NCI-H1436 (cell line): ENCODE measurements at regions not wholly inside any gene's neighbourhood (a gene's known extent, or its start where the extent isn't known, plus 50 kb on each side); places are given as distances from the start of the nearest gene placed in this dataset.
A peak's percentile ranks its signal among the peaks of the same experiment; 100 is the strongest.

Experiments used
- DNase-seq: peaks from one replicate; lab custom pipeline; 2025; lab: John Stamatoyannopoulos, UW

DNA sequence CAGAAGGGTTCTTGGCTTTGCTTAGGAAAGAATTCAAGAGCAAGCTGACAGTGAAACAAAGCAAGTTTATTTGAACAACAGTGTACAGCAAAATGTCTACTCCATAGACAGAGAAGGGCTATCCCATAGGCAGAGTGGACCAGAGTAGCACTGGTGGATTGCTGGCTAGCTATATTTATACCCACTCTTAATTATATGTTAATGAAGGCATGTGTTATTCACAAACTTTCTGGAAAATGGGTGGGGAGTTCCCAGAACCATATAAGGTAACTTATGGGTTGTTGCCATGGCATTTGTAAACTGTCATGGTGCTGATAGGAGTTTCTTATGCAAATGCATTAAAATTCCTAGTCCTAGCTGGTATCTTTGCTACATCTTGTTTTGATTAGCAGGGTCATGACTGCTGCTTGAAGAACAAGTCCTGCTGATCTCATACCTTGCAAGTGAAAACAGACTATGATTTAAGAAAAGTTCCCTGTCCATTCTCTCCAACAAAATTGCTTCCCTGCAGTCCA, 330.5 kb downstream of the BUD13 start:
- no peak for DNase-seq

DNA sequence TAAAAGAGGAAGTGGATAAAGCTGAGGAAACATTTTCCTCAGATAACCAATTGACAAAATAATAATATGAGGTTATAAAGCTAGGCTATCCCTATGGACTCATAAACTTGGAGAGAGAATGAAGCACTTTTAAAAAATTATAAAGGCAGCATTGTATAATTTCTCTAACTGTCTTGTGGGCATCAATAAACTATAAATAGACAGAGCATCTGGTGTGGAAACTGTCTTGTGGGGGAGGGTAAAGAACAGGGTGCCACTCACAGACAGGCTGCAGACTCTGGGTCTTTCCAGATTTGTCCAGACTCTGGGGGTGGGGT, 333.5 kb downstream of the BUD13 start:
- DNase-seq = no peak

DNA sequence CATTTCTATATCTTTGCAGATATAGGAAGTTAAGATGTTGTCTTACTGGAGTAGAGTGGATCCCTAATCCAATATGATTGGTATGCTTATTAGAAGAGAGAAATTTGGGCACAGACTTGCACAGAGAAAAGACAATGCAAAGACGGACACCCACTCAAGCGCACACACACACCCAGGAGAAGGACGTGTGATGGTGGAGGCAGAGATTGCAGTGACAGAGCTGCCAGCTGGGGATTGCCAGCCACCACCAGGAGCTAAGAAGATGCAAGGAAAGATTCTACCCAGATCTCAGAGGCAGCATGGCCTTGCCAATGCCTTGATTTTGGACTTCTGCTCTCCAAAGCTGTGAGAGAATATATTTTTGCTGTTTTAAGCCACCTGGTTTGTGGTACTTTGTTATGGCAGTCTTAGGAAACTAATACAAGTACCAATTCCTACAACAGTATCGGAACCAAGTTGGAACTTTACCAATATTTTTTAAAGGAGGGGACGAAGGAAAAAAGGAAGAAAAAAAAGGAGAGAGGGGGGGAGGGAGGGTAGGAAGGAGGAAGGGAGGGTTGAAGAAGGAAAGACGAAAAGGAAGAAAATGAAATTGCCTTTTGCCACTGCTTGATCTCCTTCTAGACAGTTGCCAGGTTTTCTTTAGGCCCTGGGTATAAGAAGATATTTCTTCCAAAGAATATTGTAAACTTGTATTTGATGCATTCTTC, 334.0 kb downstream of the BUD13 start:
- no peak for DNase-seq

GRCh38 chr11:116434986-116435385, 337.8 kb downstream of the BUD13 start:
- no peak for DNase-seq

- DNase-seq = no peak
Measured at GRCh38 chr11:116432301-116432700, 340.5 kb downstream of the BUD13 start.

GRCh38 chr11:116431842-116432241, 340.9 kb downstream of the BUD13 start:
- DNase-seq = no peak

DNA sequence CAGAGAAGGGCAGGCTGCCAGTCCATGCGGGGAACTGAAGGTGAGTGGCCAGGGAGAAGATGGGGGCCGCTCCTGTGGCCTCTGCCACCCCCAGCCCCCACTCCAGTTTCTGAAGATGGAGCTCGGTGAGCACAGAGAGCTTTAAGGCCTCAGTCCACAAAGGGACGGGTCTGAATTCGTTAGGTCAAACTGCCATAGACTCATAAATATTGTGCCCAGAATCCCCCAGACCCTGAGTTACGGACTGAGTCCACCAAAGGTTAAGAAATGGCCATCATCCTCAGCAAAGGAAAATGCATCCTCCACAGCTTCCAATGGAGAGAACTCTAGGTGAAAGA, 344.2 kb downstream of the BUD13 start:
- DNase-seq = no peak

GRCh38 chr11:116427903-116428637, 344.7 kb downstream of the BUD13 start:
- peak; percentile 48 for DNase-seq

- DNase-seq = no peak
Measured at GRCh38 chr11:116427337-116427902, 345.4 kb downstream of the BUD13 start.

- no peak for DNase-seq
Measured at GRCh38 chr11:116426761-116427160, 346.0 kb downstream of the BUD13 start.

GRCh38 chr11:116424615-116425261, 348.0 kb downstream of the BUD13 start:
- DNase-seq = no peak

- DNase-seq = no peak
Measured at GRCh38 chr11:116422956-116423600, 349.7 kb downstream of the BUD13 start.

GRCh38 chr11:116422556-116422955, 350.2 kb downstream of the BUD13 start:
- no peak for DNase-seq

DNA sequence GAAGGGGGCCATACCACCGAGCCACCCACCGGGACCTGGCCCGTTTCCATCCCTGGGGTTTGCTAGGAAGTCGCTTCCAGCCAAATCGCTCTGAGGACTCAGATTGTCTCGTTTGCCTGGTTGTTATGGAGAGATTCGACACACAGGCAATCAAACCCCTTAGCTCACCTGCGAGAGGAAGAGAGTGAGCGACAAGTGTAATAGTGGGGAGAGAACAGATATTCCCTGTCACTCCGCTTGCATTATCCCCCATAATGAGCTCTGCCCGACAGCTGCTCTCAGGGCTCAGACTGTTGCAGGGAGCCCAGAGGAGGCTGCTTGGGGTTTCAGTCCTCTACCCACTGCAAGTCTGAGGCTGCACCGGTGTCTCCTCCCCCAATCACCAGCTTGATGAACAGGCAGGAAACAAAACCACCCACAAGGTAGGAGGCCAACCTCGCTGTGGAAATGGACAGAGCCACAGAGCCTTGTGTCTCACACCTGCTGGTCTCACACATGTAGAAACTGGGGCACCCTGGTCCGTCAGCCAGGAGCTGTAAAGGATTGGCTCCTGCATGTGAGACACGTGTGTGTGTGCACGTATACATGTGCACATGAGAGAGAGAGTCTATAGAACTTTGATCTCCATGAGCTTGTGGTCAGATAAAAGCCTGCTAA, 351.1 kb downstream of the BUD13 start:
- no peak for DNase-seq

GRCh38 chr11:116420770-116421528, 351.8 kb downstream of the BUD13 start:
- DNase-seq = no peak

- DNase-seq = no peak
Measured at GRCh38 chr11:116420030-116420429, 352.8 kb downstream of the BUD13 start.

DNA sequence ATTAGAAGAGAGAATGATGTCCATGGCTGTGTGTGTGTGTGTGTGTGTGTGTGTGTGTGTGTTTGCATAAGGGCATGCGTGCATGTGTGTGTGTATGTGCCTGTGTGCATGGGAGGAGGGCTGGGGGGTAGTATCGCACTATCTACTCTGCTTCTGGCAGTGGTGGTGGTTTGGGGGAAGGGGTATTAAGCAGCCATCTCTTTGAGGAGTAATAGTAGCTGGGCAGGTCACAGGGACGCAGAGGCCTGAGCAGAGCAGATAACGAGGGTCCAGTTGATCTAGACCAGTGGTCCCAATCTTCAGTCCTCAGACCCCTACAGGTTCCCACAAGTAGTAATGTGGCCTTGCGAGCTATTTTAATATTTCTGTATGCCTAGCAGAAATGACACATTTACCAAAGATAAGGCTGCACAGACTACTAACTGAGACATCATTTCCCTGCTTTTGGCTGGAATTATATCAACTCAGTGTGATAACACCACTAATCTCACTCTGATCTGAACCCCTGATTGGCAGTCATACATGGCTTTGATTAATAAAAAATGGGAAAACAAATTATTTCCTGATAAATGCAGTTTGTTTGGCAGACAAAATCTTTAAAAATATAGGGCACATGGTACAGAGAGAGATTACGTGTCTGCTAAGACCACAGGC, 354.3 kb downstream of the BUD13 start:
- DNase-seq = no peak

GRCh38 chr11:116416852-116417251, 355.9 kb downstream of the BUD13 start:
- no peak for DNase-seq

DNA sequence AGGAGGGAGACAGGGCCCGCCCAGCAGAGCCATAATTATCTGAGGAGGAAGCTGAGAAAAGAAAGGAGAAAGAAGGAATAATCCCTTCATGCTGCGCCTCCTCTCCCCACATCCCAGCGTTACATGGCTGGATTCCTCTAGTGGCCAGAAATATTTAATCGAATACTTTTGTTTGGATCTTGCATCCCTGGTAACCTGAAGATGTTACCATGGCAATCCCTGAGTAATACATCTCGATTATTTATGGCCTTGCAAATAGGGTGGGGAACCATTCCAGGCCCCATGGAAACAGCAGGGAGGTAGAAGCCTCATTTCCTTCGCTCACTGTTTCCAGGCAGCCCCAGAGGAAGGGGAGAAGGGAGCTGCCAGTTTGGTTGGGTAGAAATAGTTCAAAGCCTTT, 357.7 kb downstream of the BUD13 start:
- peak; percentile 10 for DNase-seq

- DNase-seq = no peak
Measured at GRCh38 chr11:116414357-116414880, 358.4 kb downstream of the BUD13 start.
